ENCODE measurements at regions not wholly inside any gene's neighbourhood (a gene's known extent, or its start where the extent isn't known, plus 50 kb on each side); places are given as distances from the start of the nearest gene placed in this dataset.

DNA sequence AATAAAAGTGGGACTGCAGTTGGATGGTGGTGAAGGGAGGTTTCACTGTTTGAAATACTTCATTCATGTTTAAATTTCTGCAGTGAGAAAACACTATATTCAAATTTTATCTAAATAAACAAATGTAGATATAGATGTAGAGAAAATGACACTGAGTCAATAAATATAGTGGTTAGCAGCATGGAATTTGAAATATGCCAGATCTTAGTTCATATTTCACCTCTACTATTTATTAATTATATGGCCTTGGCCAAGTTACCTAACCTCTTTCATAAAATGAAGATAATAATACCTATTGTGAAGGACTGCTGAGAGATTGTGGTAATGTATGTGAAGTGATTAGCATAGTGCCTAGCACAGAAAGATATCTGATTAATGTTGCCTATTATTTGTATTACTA lies 70.5 kb downstream of the AGTR2 start:
- TF ChIP-seq, protein P1, sequence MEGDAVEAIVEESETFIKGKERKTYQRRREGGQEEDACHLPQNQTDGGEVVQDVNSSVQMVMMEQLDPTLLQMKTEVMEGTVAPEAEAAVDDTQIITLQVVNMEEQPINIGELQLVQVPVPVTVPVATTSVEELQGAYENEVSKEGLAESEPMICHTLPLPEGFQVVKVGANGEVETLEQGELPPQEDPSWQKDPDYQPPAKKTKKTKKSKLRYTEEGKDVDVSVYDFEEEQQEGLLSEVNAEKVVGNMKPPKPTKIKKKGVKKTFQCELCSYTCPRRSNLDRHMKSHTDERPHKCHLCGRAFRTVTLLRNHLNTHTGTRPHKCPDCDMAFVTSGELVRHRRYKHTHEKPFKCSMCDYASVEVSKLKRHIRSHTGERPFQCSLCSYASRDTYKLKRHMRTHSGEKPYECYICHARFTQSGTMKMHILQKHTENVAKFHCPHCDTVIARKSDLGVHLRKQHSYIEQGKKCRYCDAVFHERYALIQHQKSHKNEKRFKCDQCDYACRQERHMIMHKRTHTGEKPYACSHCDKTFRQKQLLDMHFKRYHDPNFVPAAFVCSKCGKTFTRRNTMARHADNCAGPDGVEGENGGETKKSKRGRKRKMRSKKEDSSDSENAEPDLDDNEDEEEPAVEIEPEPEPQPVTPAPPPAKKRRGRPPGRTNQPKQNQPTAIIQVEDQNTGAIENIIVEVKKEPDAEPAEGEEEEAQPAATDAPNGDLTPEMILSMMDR (IDR thresholded peaks at IDR 0.05) = no peak
- no peak for TF ChIP-seq POLR2A (IDR thresholded peaks at IDR 0.05)
